Bone marrow (tissue), 2 donors: ENCODE measurements at regions not wholly inside any gene's neighbourhood (a gene's known extent, or its start where the extent isn't known, plus 50 kb on each side); places are given as distances from the start of the nearest gene placed in this dataset.

Experiments
- DNase-seq, 2 donors: peaks; one replicate each; lab custom pipeline; 2025; lab: John Stamatoyannopoulos, UW

GRCh38 chr6:11358904-11359830, 126.7 kb upstream of the NEDD9 start:
- DNase-seq, result no peak

DNA sequence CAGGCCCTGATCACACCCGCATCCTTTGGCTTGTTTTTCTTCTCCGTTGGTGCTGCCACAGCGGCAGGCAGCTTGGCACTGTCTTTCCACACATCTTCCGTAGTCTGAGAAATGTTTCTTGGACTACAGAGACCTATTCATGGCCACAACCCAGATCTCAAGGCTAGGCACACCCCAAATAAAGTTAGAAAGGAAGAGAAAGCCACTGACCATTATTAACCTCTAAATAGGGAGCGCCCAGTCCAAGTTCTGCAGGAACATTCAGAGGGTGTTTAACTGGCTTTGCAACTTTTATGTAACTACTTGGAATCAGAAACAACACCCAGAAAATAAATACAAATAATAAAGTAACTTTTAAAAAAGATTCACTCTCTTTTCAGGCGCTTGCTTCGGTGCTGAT, 124.8 kb upstream of the NEDD9 start:
- no peak for DNase-seq

GRCh38 chr6:11356404-11357155, 124.1 kb upstream of the NEDD9 start:
- no peak for DNase-seq

DNA sequence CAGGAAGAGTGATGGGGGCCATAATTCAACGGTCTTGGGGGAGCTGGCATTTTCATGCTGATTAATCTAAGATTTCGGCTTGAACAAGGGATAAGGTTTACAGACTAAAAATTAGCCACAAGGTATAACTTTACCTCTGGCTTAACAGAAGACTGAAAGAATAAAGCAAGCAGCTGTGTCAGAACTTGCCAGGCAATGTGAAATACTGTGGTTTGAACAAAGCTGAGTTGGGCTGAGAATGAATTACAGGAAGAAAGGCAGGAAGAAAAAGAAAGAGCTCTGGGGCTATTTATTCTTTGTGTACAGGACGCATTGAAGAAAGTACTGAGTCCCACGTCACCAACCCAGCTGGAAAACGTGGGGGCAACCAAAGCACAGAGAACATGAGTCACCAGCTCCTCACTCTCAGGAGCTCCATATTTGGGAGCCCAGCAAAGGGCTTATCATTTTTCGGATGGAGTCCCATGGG, 121.5 kb upstream of the NEDD9 start:
- peak in 1 of 2 donors; percentile 84 for DNase-seq

- peak; percentile 30 to 73 for DNase-seq
Measured at GRCh38 chr6:11350294-11350693, 117.8 kb upstream of the NEDD9 start.

DNA sequence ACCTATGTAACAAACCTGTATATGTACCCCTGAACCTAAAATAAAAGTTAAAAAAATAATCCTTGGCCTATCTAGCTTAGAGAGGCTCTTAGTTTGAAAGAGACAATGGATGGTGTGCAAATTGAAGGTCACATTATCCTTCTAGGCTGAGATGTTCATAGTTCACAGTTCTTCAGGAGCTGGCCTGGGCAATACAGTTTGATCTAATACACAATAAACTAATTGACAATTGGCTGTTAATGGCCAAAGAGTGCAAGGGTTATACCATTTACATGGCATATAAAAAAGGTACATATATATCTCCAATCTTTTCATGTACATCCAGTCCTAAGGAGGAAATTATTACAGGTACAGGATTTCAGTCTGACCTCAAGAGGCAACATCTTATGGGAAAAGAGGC, 117.4 kb upstream of the NEDD9 start:
- DNase-seq, result no peak

DNA sequence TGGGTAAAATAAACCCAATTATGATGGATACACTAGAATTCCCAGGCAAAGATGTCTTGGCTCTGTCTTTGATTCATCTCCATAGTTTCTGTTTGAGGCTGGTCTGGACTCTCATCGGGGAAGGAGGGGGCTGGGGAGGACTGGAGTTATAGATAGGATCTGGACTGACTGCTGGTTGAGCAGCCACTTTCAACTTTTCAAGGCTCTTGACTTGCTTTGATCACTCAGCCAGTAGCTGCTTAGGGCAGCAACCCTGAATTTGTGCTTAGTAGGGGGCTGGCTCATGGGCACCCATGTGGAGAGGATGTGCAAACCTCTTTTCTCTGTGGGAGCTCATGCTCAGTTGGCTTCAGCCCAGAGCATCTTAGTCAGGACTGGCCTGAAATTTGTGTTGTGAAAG, 114.0 kb upstream of the NEDD9 start:
- no peak for DNase-seq

- DNase-seq, result no peak
Measured at GRCh38 chr6:11345536-11345935, 113.1 kb upstream of the NEDD9 start.

- no peak for DNase-seq
Measured at GRCh38 chr6:11343963-11344723, 111.7 kb upstream of the NEDD9 start.

DNA sequence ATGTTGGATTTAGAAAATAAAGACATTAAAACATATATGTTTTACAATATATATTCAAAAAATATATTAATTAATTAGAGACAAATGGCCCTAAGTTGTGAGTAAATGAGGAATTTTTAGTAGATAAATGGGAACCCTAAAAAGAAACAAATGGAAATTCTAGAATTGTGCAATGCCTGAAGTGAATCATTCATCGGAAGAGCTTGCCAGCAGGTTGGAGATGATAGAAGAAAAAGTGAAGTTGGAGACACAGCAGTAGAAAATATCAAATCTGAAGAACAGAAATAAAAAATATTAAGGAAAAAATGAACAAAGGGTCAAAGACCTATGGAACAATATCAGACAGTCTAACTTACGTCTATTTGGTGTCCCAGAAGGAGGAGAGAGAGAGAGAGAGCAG, 109.4 kb upstream of the NEDD9 start:
- DNase-seq, result peak in 1 of 2 donors; percentile 5

DNA sequence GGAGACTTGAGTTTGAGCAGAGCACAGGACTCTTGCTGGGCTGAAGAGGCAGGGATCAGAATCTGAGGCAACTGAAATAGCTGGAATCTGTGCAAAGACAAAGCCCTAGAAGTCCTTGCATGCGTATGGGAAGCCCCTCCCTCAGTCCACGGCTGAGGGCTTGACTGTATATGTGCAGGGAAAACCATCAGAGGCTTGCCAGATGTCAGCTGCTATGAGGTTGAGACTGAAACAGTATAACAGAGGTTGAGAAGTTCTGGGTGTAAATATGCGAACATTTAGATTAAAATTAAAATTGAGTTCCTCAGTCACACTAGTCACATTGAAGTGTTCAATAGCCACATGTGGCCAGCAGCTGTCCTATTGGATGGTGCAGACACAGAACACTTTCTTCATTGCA, 108.8 kb upstream of the NEDD9 start:
- DNase-seq, result no peak

- DNase-seq, result no peak
Measured at GRCh38 chr6:11339380-11339779, 106.9 kb upstream of the NEDD9 start.

- no peak for DNase-seq
Measured at GRCh38 chr6:11337306-11337705, 104.8 kb upstream of the NEDD9 start.

- no peak for DNase-seq
Measured at GRCh38 chr6:11335826-11336225, 103.4 kb upstream of the NEDD9 start.

DNA sequence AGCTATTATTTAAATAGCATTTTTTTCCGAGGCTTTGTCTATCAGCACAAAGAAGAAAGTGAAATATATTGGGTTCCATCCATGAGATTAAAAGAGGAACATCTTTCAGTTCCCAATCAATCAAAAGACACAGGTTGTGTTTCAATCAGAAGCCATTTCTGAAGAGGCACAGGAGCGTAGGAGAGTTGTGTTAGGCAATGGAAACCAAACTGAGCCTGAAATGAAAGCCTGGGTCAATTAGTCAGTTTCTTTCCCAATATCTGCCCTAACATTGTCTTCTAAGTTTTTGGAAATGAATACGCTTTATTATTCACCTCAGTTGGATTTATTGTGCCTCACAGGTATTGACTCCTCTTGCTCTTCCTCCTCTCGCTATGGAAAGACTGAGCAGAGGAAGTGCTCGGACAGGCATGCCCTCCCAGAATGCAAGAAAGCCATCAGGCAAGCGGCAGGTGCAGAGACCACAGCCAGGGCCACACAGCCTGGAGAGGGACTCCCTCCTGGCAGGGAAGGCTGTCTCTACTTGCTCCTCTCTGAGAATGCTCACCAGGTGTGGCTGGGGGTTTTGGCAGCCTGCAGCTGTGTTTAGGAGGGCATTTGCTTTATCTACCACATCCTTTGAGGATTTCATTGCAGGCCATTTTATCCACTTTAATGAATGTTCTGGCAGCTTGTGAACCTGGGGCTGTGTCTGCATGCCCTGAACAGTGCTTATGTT, 100.8 kb upstream of the NEDD9 start:
- no peak for DNase-seq

GRCh38 chr6:11332463-11332862, 100.0 kb upstream of the NEDD9 start:
- no peak for DNase-seq

DNA sequence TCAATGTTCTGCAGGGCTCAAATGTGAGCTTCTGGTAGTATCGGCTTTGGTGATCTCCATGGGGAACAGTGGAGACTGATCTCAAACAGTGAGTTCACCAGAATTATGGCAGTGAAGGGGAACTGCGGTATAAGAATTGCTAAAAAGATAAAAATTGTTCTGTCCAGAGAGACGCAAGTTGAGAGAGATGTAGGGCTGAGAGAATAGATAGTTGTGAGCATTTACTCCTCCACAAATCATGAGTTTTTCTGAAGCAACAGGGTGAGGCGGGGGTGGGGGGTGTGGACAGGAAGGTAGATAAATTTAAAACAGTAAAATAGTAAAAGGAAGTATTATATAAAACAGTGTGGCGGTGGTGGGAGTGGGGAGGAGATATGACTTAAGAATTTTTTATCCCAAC, 98.6 kb upstream of the NEDD9 start:
- peak in 1 of 2 donors; percentile 2 for DNase-seq

DNA sequence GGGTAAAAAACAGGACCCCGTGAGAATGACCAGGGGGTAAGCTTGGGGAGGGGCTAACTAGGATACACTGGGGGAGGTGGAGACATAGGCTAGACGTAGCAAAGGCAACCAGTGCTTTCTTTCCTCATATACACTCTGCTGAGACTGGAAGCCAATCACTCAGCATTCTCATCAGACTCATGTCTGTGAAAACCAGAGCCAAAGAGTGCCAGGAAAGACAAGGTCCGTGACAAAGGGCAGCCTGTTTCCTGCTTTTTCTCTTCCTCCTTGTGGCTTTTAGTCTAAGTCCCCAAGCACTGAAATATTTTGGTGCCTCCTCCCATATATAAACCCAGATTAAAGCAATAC, 97.9 kb upstream of the NEDD9 start:
- DNase-seq, result peak in 1 of 2 donors; percentile 82

DNA sequence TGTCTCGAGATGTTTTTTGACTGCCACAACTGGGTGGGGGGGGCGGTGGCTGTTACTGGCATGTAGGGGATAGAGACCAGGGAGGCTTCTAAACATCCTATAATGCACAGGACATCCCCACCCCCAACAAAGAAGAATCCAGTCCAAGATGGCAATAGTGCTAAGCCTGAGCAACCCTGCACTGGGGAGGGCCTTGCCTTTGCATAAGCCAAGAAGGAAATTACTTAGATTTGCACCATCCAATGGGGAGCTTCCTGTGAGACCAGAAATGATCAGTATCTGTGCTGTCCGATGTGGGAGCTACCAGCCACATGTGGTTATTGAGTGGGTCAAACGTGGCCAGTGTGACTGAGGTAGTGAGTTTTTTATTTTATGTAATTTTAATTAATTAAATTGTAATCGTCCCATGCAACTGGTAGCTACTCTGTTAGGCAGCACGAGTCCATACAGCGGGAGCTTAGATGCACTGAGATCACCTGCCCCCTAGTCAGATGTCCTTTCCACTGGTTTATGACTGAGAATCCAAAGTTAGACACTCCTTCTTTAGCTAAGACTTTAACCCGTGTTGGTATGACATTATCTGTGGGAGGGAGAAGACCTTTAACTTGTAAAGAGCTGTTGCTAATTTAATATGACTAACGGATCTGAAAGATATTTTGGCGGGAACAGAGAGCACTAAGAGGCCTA, 97.4 kb upstream of the NEDD9 start:
- no peak for DNase-seq

DNA sequence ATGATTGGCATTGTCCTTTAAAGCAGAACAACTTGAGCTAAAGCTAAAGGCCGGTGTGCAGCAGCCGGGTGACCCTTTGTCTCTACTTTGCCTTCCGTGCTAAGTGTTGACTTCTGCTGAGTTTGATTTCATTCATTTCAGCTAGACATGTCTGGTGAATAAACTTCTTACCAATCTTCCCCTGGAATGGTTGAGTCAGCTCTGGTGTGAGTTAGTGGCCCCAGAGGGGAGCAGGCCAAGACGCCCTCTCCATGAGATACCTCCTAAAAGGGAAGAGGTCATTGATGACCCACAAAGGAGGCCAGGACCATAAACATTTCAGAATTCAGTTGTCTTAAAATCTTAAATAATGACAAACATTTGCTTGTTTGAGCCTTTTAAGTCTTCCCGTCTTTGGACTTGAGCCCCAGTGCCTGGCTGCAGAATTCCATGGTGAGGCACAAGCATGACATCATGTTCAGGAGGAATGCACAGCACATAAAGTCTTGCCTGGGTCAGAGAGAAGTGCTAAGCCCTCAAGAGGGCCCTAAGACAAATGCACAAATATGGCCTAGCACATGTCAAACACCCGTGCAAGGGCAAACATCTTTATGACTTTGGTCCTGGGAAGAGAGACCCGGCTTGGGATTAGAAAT, 96.3 kb upstream of the NEDD9 start:
- no peak for DNase-seq

- no peak for DNase-seq
Measured at GRCh38 chr6:11327961-11328360, 95.5 kb upstream of the NEDD9 start.
